Neural cell (in vitro differentiated cells): ENCODE measurements at regions not wholly inside any gene's neighbourhood (a gene's known extent, or its start where the extent isn't known, plus 50 kb on each side); places are given as distances from the start of the nearest gene placed in this dataset.

Source experiments
- H2AFZ ChIP-seq: fragments of 200-600, 300-800 bp; sonication (generic), shearing (Covaris generic); 2 replicates; pipeline ENCODE4 v1.6.0; 2014; ENCODE audit warnings: low read depth, mild to moderate bottlenecking, antibody characterized with exemption, low read length, moderate library complexity
- H3F3A ChIP-seq: fragments of 200-600 bp; shearing (Covaris generic); 2 replicates; pipeline ENCODE4 v1.6.1; 2016; ENCODE audit warnings: mild to moderate bottlenecking, moderate library complexity, mixed read lengths, antibody characterized with exemption, low read length; ENCODE audit not compliant: insufficient read depth, poor library complexity, severe bottlenecking
- H3K27ac ChIP-seq: fragments of 200-600, 300-800 bp; sonication (generic), shearing (Covaris generic); 2 replicates; pipeline ENCODE4 v1.5.1; 2014; ENCODE audit warnings: mild to moderate bottlenecking, low read length, moderate library complexity
- H3K27me3 ChIP-seq: fragments of 300-800, 200-600 bp; sonication (generic), shearing (Covaris generic); 2 replicates; pipeline ENCODE4 v1.6.0; 2014; ENCODE audit warnings: mild to moderate bottlenecking, low read depth, low read length, moderate library complexity; ENCODE audit not compliant: insufficient read depth
- H3K36me3 ChIP-seq: fragments of 300-800, 200-600 bp; sonication (generic), shearing (Covaris generic); 2 replicates; pipeline ENCODE4 v1.5.1; 2014; ENCODE audit warnings: mild to moderate bottlenecking, antibody characterized with exemption, low read length, moderate library complexity; ENCODE audit not compliant: insufficient read depth
- H3K4me2 ChIP-seq: fragments of 300-800, 200-600 bp; sonication (generic), shearing (Covaris generic); 2 replicates; pipeline ENCODE4 v1.6.0; 2014; ENCODE audit warnings: mild to moderate bottlenecking, low read length
- H3K4me3 ChIP-seq: fragments of 300-800, 200-600 bp; sonication (generic), shearing (Covaris generic); 2 replicates; pipeline ENCODE4 v1.5.1; 2014; ENCODE audit warnings: mild to moderate bottlenecking, low read length, moderate library complexity
- H3K79me2 ChIP-seq: fragments of 200-600 bp; shearing (Covaris generic); replicated peaks from 2 replicates; pipeline ENCODE4 v1.6.0; 2014; ENCODE audit warnings: mild to moderate bottlenecking, low read length, moderate library complexity; ENCODE audit not compliant: insufficient read depth
- H3K9ac ChIP-seq: fragments of 300-800, 200-600 bp; sonication (generic), shearing (Covaris generic); 2 replicates; pipeline ENCODE4 v1.6.1; 2016; ENCODE audit warnings: mild to moderate bottlenecking, low read length, mixed read lengths
- H3K9me2 ChIP-seq: fragments of 200-600 bp; shearing (Covaris generic); 2 replicates; pipeline ENCODE4 v1.6.1; 2016; ENCODE audit warnings: mild to moderate bottlenecking, low read length, mixed read lengths; ENCODE audit not compliant: insufficient read depth
- H3K9me3 ChIP-seq: fragments of 200-600, 300-800 bp; sonication (generic), shearing (Covaris generic); 2 replicates; pipeline ENCODE4 v1.6.1; 2016; ENCODE audit warnings: mild to moderate bottlenecking, mixed run types, low read length, moderate library complexity, mixed read lengths
- H4K20me1 ChIP-seq: fragments of 200-600 bp; shearing (Covaris generic); 2 replicates; pipeline ENCODE4 v1.6.1; 2016; ENCODE audit warnings: mild to moderate bottlenecking, mixed run types; ENCODE audit not compliant: insufficient read depth
- EP300 ChIP-seq: fragments of 450-650 bp; conservative IDR thresholded peaks from 2 replicates; pipeline ENCODE4 v1.6.1; 2014; ENCODE audit warnings: antibody characterized with exemption, mild to moderate bottlenecking, moderate library complexity; ENCODE audit not compliant: poor library complexity, severe bottlenecking
- EZH2 ChIP-seq: fragments of 200-600, 300-800 bp; shearing (Covaris generic), sonication (generic); IDR thresholded peaks from 2 replicates; pipeline ENCODE4 v1.6.1; 2014; ENCODE audit warnings: antibody characterized with exemption, low read length, borderline replicate concordance, mild to moderate bottlenecking; ENCODE audit not compliant: insufficient read depth, poor library complexity, severe bottlenecking
- MXI1 ChIP-seq: fragments of 450-650 bp; conservative IDR thresholded peaks from 2 replicates; pipeline ENCODE4 v1.6.1; 2014; ENCODE audit warnings: antibody characterized with exemption, mild to moderate bottlenecking; ENCODE audit not compliant: poor library complexity, severe bottlenecking
- POLR2AphosphoS5 ChIP-seq: IDR thresholded peaks from 2 replicates; pipeline ENCODE4 v1.6.1; 2012
- RAD21 ChIP-seq: fragments of 450-650 bp; conservative IDR thresholded peaks from 2 replicates; pipeline ENCODE4 v1.6.1; 2014; ENCODE audit warnings: antibody characterized with exemption, mild to moderate bottlenecking, moderate library complexity
- SMC3 ChIP-seq: fragments of 450-650 bp; conservative IDR thresholded peaks from 2 replicates; pipeline ENCODE4 v1.6.1; 2014; ENCODE audit warnings: antibody characterized with exemption, mild to moderate bottlenecking, moderate library complexity; ENCODE audit not compliant: poor library complexity
- TAF1 ChIP-seq: IDR thresholded peaks from 2 replicates; pipeline ENCODE4 v1.6.1; 2012; ENCODE audit warnings: low read depth
- TF ChIP-seq, protein P1 (sequence below): fragments of 450-650 bp; IDR thresholded peaks from 2 replicates; pipeline ENCODE4 v1.5.1; 2014; ENCODE audit warnings: antibody characterized with exemption, mild to moderate bottlenecking, moderate library complexity; ENCODE audit not compliant: poor library complexity, severe bottlenecking
- TF ChIP-seq, protein P2 (sequence below): IDR thresholded peaks from 2 replicates; pipeline ENCODE4 v1.6.1; 2012; ENCODE audit warnings: borderline replicate concordance

DNA sequence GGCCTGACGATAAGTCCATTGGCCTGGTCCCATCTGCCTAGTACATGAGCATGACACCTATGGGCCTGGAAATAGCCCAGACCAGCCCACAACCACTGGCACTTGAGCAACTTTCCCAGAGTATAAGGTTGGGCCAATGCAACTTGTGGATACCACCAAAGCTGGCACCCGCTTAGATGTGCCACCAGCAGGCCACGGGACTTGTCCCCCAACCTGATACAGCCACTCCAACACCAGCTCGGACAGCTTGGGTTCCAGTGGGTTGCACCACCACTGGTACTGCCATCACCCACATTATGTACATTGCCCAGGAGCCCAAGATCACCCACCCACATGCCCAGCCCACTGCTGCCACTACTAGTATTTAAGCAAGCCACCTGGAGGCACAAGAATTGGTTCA, 381.2 kb downstream of the GBE1 start:
- Histone ChIP-seq H3K36me3 (no peaks in the 10 kb centered on the region), H3F3A (no peaks in the 10 kb centered on the region), H2AFZ (no peak overlapping the region), H3K9ac (no peak overlapping the region), H3K27me3 (no peaks in the 10 kb centered on the region), H3K9me2 (no peaks in the 10 kb centered on the region), H3K79me2 (no peaks in the 10 kb centered on the region), H3K27ac (no peak overlapping the region), H3K9me3 (no peaks in the 10 kb centered on the region), H4K20me1 (no peaks in the 10 kb centered on the region), H3K4me2 (no peak overlapping the region), H3K4me3 (no peak overlapping the region)
- no peak for TF ChIP-seq MXI1
- TF ChIP-seq, protein P1, sequence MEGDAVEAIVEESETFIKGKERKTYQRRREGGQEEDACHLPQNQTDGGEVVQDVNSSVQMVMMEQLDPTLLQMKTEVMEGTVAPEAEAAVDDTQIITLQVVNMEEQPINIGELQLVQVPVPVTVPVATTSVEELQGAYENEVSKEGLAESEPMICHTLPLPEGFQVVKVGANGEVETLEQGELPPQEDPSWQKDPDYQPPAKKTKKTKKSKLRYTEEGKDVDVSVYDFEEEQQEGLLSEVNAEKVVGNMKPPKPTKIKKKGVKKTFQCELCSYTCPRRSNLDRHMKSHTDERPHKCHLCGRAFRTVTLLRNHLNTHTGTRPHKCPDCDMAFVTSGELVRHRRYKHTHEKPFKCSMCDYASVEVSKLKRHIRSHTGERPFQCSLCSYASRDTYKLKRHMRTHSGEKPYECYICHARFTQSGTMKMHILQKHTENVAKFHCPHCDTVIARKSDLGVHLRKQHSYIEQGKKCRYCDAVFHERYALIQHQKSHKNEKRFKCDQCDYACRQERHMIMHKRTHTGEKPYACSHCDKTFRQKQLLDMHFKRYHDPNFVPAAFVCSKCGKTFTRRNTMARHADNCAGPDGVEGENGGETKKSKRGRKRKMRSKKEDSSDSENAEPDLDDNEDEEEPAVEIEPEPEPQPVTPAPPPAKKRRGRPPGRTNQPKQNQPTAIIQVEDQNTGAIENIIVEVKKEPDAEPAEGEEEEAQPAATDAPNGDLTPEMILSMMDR: no peak
- no peak for TF ChIP-seq SMC3
- no peak for TF ChIP-seq EZH2
- TF ChIP-seq, protein P2, sequence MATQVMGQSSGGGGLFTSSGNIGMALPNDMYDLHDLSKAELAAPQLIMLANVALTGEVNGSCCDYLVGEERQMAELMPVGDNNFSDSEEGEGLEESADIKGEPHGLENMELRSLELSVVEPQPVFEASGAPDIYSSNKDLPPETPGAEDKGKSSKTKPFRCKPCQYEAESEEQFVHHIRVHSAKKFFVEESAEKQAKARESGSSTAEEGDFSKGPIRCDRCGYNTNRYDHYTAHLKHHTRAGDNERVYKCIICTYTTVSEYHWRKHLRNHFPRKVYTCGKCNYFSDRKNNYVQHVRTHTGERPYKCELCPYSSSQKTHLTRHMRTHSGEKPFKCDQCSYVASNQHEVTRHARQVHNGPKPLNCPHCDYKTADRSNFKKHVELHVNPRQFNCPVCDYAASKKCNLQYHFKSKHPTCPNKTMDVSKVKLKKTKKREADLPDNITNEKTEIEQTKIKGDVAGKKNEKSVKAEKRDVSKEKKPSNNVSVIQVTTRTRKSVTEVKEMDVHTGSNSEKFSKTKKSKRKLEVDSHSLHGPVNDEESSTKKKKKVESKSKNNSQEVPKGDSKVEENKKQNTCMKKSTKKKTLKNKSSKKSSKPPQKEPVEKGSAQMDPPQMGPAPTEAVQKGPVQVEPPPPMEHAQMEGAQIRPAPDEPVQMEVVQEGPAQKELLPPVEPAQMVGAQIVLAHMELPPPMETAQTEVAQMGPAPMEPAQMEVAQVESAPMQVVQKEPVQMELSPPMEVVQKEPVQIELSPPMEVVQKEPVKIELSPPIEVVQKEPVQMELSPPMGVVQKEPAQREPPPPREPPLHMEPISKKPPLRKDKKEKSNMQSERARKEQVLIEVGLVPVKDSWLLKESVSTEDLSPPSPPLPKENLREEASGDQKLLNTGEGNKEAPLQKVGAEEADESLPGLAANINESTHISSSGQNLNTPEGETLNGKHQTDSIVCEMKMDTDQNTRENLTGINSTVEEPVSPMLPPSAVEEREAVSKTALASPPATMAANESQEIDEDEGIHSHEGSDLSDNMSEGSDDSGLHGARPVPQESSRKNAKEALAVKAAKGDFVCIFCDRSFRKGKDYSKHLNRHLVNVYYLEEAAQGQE: no peak
- TF ChIP-seq RAD21: no peak
- no peak for TF ChIP-seq TAF1
- no peak for TF ChIP-seq EP300
- TF ChIP-seq POLR2AphosphoS5: no peak

GRCh38 chr3:81378552-81379293, 382.7 kb downstream of the GBE1 start:
- H3K9me3 ChIP-seq: no peaks in the 10 kb centered on the region
- no peaks in the 10 kb centered on the region for H3K79me2 ChIP-seq
- H3K4me2 ChIP-seq: no peak overlapping the region
- H3K36me3 ChIP-seq: no peaks in the 10 kb centered on the region
- H3K27me3 ChIP-seq: no peaks in the 10 kb centered on the region
- H3F3A ChIP-seq: no peaks in the 10 kb centered on the region
- no peak overlapping the region for H3K9ac ChIP-seq
- H2AFZ ChIP-seq: no peak overlapping the region
- TF ChIP-seq SMC3 (no peak), POLR2AphosphoS5 (no peak), TAF1 (no peak), RAD21 (no peak), MXI1 (no peak), EP300 (no peak), EZH2 (no peak)
- TF ChIP-seq, protein P2: no peak
- TF ChIP-seq, protein P1: no peak
- H3K4me3 ChIP-seq: no peak overlapping the region
- H3K27ac ChIP-seq: no peak overlapping the region
- no peaks in the 10 kb centered on the region for H4K20me1 ChIP-seq
- H3K9me2 ChIP-seq: no peaks in the 10 kb centered on the region
